ENCODE measurements at regions not wholly inside any gene's neighbourhood (a gene's known extent, or its start where the extent isn't known, plus 50 kb on each side); places are given as distances from the start of the nearest gene placed in this dataset.
A peak's percentile ranks its signal among the peaks of the same experiment; 100 is the strongest.

DNA sequence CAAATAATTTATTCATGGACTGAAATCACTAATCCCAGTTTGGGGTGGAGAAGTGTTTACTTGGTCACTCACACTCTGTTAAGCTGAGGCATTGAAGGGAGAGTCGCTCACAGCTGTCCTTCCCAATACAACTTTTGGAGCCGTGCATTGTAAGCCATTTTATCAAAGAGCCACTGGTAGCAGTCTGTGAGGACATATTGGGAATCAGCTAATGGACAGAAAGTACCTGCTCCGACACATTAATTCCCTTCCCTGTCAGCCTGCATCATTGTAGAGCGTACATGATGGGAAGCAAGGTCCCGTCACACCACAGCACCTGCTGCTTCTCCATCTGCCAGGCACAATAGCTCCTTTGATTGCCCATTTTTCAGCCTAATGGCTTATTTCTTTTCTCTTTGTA lies 643.2 kb downstream of the SQOR start:
- Histone ChIP-seq H3K4me3 (ENCODE audit: extremely low read depth in 1 of 4, insufficient read depth in 2 of 4, low read depth in 3 of 4, low read length in 4 of 4) (no peak overlapping the region), H3K36me3 (ENCODE audit: control insufficient read depth in 2 of 4, insufficient read depth in 4 of 4, low read length in 3 of 4) (no peaks in the 10 kb centered on the region), H3K9me3 (ENCODE audit: insufficient read depth in 2 of 2, low read depth in 1 of 2, low read length in 1 of 2) (no peaks in the 10 kb centered on the region), H2AFZ (ENCODE audit: low read length) (0 out of 2 replicates have a peak overlapping the region, but pooled peaks have one; percentile 15), H3K27ac (ENCODE audit: low read depth, low read length) (no peak overlapping the region), H2AK5ac (ENCODE audit: low read depth, low read length) (no peak overlapping the region), H3K4me1 (replicated peaks in 1 of 4; ENCODE audit: control insufficient read depth in 3 of 4, insufficient read depth in 4 of 4, low read length in 3 of 4) (0 out of 7 replicates have a peak, but pooled peaks cover 0 to 2% (median 0%) of the 10 kb centered on the region in 4 experiments), H2BK12ac (ENCODE audit: low read depth, low read length) (no peak overlapping the region), H3K14ac (ENCODE audit: insufficient read length) (no peak overlapping the region), H3K23ac (ENCODE audit: insufficient read length) (no peak overlapping the region), H3K79me1 (ENCODE audit: low read depth, low read length) (no peaks in the 10 kb centered on the region), H3K18ac (ENCODE audit: extremely low read depth, low read length) (no peak overlapping the region), H3K4me2 (ENCODE audit: insufficient read depth in 1 of 2, low read depth in 2 of 2, low read length in 2 of 2) (no peak overlapping the region), H3K9ac (replicated peaks in 1 of 4; ENCODE audit: extremely low read depth in 1 of 4, low read depth in 3 of 4, low read length in 3 of 4) (no peak overlapping the region), H2BK20ac (ENCODE audit: low read length) (no peak overlapping the region), H4K20me1 (replicated peaks in 1 of 2; ENCODE audit: control insufficient read depth in 1 of 2, insufficient read depth in 2 of 2, low read length in 2 of 2) (no peaks in the 10 kb centered on the region), H3K79me2 (ENCODE audit: control insufficient read depth in 1 of 2, insufficient read depth in 2 of 2, low read length in 2 of 2) (no peaks in the 10 kb centered on the region), H4K91ac (replicated peaks; ENCODE audit: insufficient read length, low read length) (no peak overlapping the region), H4K8ac (ENCODE audit: extremely low read depth, insufficient read depth, low read length) (no peak overlapping the region), H3K27me3 (replicated peaks in 1 of 4; ENCODE audit: control insufficient read depth in 3 of 4, extremely low read depth in 1 of 4, insufficient read depth in 3 of 4, low read length in 3 of 4) (no peaks in the 10 kb centered on the region), H3K23me2 (ENCODE audit: low read depth, low read length) (0 out of 2 replicates have a peak, but pooled peaks cover 2% of the 10 kb centered on the region), H2BK15ac (ENCODE audit: low read length) (no peak overlapping the region), H3K4ac (replicated peaks; ENCODE audit: insufficient read length, low read depth, low read length) (no peak overlapping the region), H2BK120ac (replicated peaks; ENCODE audit: low read depth, low read length) (no peak overlapping the region), H2BK5ac (ENCODE audit: low read depth, low read length) (no peak overlapping the region), H4K5ac (ENCODE audit: insufficient read length, low read depth, low read length) (no peak overlapping the region), H3K56ac (replicated peaks; ENCODE audit: insufficient read length, low read depth, low read length) (no peak overlapping the region)
- POLR2A ChIA-PET (ENCODE audit: partially characterized antibody): no interaction called here
- CTCF ChIA-PET (ENCODE audit: partially characterized antibody): interaction anchor here (0.6 to 2.5 kb wide), 12 partner anchors 8 to 573 kb away, joined by 3 to 10 read pairs (median 3); no protein-coding TSS in a partner anchor
- TF ChIP-seq TBP (IDR thresholded peaks at IDR 0.05; ENCODE audit: low read depth, low read length): no peak
- TF ChIP-seq SUZ12 (IDR thresholded peaks at IDR 0.05; ENCODE audit: low read length): no peak
- no peak for TF ChIP-seq RXRA (IDR thresholded peaks at IDR 0.05; ENCODE audit: insufficient read depth, low read depth, low read length)
- TF ChIP-seq JUN (IDR thresholded peaks at IDR 0.05; ENCODE audit: low read depth, low read length): no peak
- FAIRE-seq: no peak
- 92% methylated on average over 5 of the region's 5 CpGs; no CpG with 5 or more reads in 1 of the 2 experiments for WGBS, 2 experiments (ENCODE audit: extremely low coverage in 1 of 2, insufficient coverage in 1 of 2, insufficient read length in 1 of 2, insufficient replicate concordance in 2 of 2, low coverage in 1 of 2, low lambda C conversion rate in 2 of 2, missing lambda C conversion rate in 1 of 2)
- no peak for DNase-seq (ENCODE audit: low read depth in 1 of 2, low spot score in 2 of 2)

Measured in H1 (cell line).